Right atrium auricular region (tissue), 2 donors: ENCODE measurements at regions not wholly inside any gene's neighbourhood (a gene's known extent, or its start where the extent isn't known, plus 50 kb on each side); places are given as distances from the start of the nearest gene placed in this dataset.
"Not testable (repeated sequence)": the region's sequence is repeated elsewhere in the genome, so short reads cannot be mapped to it uniquely, and the experiment has no call there.

Experiments
- DNase-seq: peaks from one replicate; pipeline ENCODE4 v3.0.0-alpha.2; 2019; ENCODE audit warnings: low spot score
- H3K27ac ChIP-seq, 2 donors: fragments of 200-600 bp; sonication (generic); 1 replicate in 1 of 2; 2 replicates in 1 of 2; pipeline ENCODE4 v1.5.1; 2016 to 2019
- H3K27me3 ChIP-seq, 2 donors: fragments of 200-600 bp; sonication (generic); one replicate each; pipeline versions ENCODE4 v1.5.1 to v1.6.0; 2017 to 2019
- H3K36me3 ChIP-seq: fragments of 200-600 bp; sonication (generic); one replicate; pipeline ENCODE4 v1.5.1; 2016
- H3K4me1 ChIP-seq, 2 donors: fragments of 200-600 bp; sonication (generic); one replicate each; pipeline versions ENCODE4 v1.5.1 to v1.6.0; 2017 to 2019
- H3K4me3 ChIP-seq, 2 donors: fragments of 200-600 bp; sonication (generic); 1 replicate in 1 of 2; 2 replicates in 1 of 2; pipeline ENCODE4 v1.5.1; 2017 to 2019; ENCODE audit warnings: mild to moderate bottlenecking in 1 of 2, moderate library complexity in 1 of 2
- H3K9me3 ChIP-seq, 2 donors: fragments of 200-600 bp; sonication (generic); one replicate each; pipeline ENCODE4 v1.5.1; 2019
- CTCF ChIP-seq, 2 donors: fragments of 200-600 bp; sonication (generic); IDR thresholded peaks; one replicate each; pipeline ENCODE4 v1.5.1; 2019; ENCODE audit warnings: antibody characterized with exemption in 2 of 2

- no peaks in the 10 kb centered on the region for H3K9me3 ChIP-seq
- no peak for DNase-seq
- no peaks in the 10 kb centered on the region for H3K36me3 ChIP-seq
- H3K4me3 ChIP-seq, result no peak overlapping the region
- TF ChIP-seq CTCF (IDR thresholded peaks at IDR 0.05), result no peak
- H3K4me1 ChIP-seq, result no peaks in the 10 kb centered on the region
- H3K27me3 ChIP-seq, result no peaks in the 10 kb centered on the region
- no peak overlapping the region for H3K27ac ChIP-seq
Measured at GRCh38 chrX:14997271-14997670, 124.0 kb downstream of the MOSPD2 start.

GRCh38 chrX:14984425-14984824 lies 111.2 kb downstream of the MOSPD2 start:
- not testable (repeated sequence) for H3K4me3 ChIP-seq, H3K9me3 ChIP-seq, H3K4me1 ChIP-seq, H3K36me3 ChIP-seq, H3K27ac ChIP-seq, H3K27me3 ChIP-seq, DNase-seq
